OCI-LY3 (cell line): ENCODE measurements at regions not wholly inside any gene's neighbourhood (a gene's known extent, or its start where the extent isn't known, plus 50 kb on each side); places are given as distances from the start of the nearest gene placed in this dataset.

ENCODE experiments used
- EZH2phosphoT487 ChIP-seq: fragments of 200-600 bp; shearing (Covaris generic); IDR thresholded peaks from 2 replicates; pipeline ENCODE4 v1.6.1; 2018; ENCODE audit warnings: antibody characterized with exemption, mixed run types, low read depth
- TF ChIP-seq, protein P1 (sequence below): fragments of 200-600, 300-600 bp; sonication (generic); IDR thresholded peaks from 2 replicates; pipeline ENCODE4 v1.5.1; 2014; ENCODE audit warnings: antibody characterized with exemption, low read length, low read depth

- TF ChIP-seq, protein P1, sequence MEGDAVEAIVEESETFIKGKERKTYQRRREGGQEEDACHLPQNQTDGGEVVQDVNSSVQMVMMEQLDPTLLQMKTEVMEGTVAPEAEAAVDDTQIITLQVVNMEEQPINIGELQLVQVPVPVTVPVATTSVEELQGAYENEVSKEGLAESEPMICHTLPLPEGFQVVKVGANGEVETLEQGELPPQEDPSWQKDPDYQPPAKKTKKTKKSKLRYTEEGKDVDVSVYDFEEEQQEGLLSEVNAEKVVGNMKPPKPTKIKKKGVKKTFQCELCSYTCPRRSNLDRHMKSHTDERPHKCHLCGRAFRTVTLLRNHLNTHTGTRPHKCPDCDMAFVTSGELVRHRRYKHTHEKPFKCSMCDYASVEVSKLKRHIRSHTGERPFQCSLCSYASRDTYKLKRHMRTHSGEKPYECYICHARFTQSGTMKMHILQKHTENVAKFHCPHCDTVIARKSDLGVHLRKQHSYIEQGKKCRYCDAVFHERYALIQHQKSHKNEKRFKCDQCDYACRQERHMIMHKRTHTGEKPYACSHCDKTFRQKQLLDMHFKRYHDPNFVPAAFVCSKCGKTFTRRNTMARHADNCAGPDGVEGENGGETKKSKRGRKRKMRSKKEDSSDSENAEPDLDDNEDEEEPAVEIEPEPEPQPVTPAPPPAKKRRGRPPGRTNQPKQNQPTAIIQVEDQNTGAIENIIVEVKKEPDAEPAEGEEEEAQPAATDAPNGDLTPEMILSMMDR, result no peak
- TF ChIP-seq EZH2phosphoT487, result no peak
Measured at GRCh38 chr3:82741346-82741745, 979.9 kb upstream of the GBE1 start.
